ENCODE measurements at regions not wholly inside any gene's neighbourhood (a gene's known extent, or its start where the extent isn't known, plus 50 kb on each side); places are given as distances from the start of the nearest gene placed in this dataset.
"Not testable (repeated sequence)": the region's sequence is repeated elsewhere in the genome, so short reads cannot be mapped to it uniquely, and the experiment has no call there.

DNA sequence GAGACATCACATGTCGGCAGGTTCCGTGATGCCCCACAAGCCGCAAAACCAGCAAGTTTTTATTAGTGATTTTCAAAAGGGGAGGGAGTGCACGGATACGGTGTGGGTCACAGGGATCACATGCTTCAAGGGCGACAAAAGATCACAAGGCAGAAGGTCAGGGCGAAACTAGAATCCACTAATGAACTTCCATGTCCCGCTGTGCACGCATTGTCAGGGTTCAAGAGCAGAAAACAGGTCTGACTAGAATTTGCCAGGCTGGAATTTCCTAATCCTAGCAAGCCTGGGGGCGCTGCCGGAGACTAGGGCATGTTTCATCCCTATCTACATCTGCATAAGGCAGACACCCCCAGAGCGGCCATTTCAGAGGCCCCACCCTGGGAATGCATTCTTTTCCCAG is 225.2 kb downstream of the NPHP4 start:
- DNase-seq (ENCODE audit: low spot score): not testable (repeated sequence)

- DNase-seq (ENCODE audit: low spot score): no peak
These were observed 226.0 kb downstream of the NPHP4 start for GRCh38 chr1:5765997-5766913.

DNA sequence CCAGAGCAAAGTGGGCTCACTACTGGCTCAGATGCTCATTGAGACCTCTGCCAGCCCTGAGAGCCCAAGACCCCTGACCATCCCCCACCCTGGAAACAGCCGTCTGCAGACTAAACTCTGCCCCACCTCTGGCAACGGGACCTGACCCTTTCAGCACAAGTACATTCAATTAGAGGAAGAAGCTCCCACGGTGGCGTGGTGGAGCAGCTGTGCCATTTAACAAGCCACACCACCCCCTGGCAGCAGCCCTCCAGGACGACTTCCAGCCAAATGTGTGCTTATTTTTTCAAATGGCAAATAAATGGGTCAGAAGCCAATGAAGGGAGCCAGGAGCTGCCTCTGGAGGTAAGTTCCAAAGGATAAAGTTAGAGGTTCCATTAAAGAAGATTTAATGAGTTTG is 226.7 kb downstream of the NPHP4 start:
- DNase-seq (ENCODE audit: low spot score): no peak

GRCh38 chr1:5764959-5765358 is 227.3 kb downstream of the NPHP4 start:
- no peak for DNase-seq (ENCODE audit: low spot score)

DNA sequence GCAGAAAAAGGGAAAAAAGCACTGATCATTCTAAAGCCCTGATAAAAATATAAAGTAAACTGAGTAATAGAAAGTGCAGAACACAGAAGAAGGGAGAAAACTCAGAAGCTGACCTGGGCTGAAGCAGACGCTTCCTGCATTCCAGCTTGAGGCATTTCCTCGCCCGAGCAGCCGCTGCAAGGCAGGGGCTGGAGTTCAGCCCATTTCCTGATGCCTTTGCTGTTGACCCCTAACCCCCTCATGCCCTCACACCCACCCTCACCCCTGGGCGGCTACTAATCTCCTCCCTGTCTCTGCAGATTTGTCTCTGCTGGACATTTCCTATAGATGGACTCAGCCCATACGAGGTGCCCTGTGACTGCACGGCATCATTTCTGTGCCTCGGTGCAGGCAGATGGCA is 227.8 kb downstream of the NPHP4 start:
- DNase-seq (ENCODE audit: low spot score): peak; percentile 21

DNA sequence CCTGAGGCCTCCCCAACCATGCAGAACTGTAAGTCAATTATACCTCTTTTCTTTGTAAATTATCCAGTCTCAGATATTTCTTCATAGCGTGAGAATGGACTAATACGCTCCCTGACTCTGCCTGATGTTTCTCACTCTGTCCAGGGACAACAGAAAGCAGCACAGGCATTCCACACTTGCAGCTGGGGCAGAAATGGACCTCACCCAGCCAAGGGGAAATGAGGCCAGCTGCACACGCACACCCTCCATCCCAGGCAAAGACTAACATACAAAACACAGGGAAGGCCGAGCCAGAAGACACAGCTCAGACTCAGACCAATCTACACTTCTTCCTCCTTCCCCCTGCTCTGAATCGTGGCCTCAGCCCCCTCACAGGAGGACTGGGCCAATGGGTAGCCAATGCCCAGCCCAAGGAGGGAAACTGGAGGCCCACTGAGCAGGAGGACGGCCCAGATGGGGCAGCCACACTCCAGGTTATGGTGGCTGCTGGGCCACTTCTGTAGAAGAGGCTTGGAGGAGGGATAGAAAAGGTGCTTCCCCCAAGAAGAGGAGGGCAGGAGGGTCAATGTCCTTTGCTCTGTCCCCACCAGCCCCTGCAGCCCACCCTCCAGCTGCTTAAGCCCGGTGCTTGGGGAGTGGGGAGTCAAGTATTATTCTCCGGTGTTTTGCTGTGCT is 228.4 kb downstream of the NPHP4 start:
- DNase-seq (ENCODE audit: low spot score): no peak

DNA sequence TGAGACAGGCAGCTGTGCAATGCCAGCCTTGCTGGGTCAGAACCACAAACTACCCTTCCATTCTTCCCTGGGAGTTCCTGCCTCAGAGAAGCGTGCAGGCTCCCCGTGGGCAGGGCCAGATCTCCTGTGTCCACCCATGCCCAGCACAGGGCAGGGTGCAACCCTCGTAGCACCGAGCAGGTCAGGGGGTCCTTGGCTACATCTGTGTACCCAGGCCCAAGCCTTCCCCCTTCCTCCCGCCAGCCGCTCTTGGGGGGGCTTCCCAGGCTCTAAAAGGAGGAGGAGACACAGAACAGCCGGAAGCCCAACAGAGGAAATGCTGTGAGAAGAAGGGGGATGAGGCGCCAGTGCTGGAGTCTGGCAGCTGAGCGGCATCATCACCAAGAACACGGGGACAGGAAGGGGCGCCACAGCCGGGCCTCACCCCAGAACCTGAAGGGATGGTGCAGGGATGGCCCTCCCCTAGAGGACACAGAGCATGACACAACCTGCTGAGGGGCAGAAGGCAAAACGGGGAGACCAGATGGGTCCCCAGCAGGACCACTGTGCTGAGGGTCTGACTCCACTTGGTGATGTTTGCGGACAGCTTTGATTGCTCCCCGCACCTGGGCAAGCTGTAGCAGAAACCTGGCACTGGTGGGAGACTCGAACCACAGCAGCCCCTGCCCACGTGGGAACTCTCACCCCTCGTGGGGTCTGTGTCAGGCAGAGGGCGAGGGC is 233.2 kb downstream of the NPHP4 start:
- no peak for DNase-seq (ENCODE audit: low spot score)

DNA sequence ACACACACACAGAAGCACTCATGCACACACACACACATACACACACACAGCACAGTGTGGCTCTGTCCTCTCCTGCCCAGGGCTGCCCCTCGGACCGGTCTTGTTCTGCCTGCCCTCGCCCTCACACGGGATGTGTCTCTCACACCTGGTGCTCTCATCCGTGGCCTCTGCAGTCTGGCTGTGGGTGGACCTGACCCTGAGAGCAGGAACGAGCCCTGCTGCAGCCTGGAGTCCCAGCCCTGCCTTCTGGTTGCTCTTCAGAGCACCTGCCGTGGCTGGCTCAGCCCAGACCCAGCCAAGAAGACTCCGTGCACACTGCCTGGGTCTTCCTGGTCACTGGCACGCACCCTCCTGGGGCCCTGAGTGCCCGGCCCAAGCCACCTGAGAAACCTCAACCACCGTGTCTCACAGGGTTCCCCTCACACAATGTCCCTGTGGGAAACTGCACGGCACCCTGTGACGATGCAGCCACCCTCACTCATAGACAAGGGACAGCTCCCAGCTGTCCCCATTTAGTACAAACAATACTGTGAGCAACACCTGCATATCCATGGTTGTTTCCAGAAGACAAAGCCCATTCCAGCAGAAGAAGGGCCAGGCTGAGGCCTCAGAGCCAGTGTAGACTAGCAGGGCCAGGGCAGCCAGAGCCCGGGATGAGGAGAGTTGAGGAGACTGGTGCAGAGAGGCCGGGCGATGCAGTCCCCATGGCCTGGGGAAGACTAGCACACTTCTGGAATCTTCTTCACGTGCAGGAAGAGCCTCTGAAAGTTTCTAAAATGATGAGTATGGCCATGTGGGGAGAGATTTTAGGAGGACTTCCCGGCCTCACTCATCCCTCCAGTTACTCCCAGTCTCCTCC is 234.0 kb downstream of the NPHP4 start:
- DNase-seq (ENCODE audit: low spot score): no peak

GRCh38 chr1:5757187-5757805 is 234.9 kb downstream of the NPHP4 start:
- no peak for DNase-seq (ENCODE audit: low spot score)

DNA sequence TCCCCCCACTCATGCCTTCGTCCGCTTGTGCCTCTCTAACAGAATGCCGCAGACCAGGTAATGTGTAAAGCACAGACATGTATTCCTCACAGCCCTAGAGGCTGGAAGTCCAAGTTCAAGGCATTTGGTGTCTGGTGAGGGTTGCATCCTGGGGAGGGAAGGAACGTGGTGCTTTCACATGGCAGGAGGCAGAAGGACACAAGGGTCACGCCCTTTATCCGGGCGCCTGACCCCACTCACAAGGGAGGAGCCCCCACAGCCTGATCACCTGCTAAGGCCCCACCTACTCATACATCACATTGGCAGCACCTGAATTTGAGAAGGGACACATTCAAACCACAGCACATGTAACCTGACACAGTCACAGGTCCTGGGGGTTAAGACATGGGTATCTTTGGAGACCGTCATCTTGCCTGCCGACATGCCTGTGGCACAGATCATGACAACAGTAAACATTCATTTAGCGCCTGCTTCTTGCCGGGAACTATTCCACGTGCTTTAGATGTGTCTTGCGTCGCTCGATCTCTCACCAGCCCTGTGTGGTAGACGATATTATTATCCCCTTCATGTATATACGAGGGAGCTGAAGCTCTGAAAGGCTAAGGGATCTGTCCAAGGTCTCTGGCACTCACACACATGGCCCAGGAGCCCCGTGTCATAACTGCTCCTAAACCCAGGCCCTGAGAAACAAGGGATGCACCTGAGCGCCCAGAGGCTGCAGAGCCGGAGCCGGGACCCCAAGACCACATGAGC is 235.6 kb downstream of the NPHP4 start:
- no peak for DNase-seq (ENCODE audit: low spot score)

GRCh38 chr1:5755552-5756125 is 236.6 kb downstream of the NPHP4 start:
- DNase-seq (ENCODE audit: low spot score): no peak

DNA sequence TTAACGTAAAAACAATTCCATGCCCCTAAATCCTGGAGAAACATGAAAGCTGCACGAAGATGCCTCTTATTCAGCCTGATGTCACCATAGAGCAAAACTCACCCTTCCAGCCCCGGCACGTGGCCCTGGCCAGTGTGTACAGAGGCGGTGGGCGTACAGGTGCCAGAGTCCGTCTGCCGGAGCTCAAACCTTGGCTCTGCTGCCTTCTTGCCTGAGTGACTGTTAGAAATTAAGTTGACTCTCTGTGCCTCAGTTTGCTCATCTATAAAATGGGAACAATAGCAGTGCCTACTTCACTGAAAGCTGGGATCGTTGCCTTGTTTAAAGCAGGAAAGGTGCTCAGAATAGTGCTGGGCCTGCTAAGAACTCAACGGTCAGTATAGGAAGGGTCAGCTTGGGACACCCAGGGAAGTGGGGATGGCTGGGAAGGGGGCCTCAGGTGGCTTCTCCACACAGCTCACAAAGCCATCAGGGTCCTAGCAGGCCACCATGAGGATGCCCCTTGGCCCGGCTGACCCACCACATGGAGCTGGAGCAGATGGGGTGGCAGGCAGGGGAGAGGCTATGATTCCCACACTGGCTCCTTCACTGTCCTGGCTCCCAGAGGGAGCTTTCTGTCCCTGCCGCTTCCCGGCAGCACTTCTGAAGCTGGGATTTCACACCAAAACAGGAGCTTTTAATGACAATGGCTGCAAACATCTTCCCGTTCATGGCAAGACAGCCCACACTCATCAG is 237.2 kb downstream of the NPHP4 start:
- no peak for DNase-seq (ENCODE audit: low spot score)

DNA sequence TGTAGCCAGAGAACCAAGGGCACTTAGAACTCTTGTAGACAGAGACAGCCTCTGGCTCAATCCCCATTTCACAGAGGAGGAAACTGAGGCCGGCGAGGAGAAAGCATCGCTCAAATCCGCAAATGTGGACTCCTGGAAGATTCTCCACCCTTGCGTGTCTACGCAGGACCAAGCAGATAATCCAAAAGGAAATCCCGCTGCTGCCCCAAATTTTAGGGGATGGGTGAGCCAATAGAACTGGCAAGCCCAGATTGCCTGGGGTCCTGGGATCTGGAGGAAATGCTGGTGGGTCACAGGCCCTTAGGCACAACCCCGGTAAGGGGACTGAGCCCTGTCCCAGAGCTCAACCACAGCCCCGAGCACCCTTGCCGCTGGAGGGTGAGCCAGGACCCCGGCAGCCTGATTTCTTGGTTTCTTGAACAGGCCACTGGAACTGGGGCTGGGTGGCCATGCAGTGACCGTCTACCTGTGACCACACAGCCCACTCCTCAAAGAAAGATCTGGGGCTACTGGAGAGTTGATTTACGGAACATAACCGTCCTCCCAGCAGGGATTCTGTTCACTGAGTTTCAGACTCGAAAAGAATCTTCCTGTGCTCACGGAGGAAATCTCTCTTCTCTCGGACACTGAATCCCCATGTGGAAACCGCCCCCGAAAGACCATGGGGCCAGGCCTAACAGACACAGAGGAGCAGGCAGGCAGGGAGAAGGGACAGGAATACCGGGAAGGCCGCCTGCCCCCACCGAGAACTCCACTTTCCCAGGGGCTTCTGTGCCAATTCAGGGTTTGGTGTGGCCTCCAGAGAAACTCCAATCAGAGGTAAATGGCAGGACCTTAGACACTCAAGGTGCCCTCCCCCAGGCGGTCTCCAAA is 238.4 kb downstream of the NPHP4 start:
- DNase-seq (ENCODE audit: low spot score): no peak

GRCh38 chr1:5752746-5753548 is 239.3 kb downstream of the NPHP4 start:
- no peak for DNase-seq (ENCODE audit: low spot score)

- no peak for DNase-seq (ENCODE audit: low spot score)
These were observed 240.1 kb downstream of the NPHP4 start for GRCh38 chr1:5751833-5752745.

- no peak for DNase-seq (ENCODE audit: low spot score)
These were observed 241.1 kb downstream of the NPHP4 start for GRCh38 chr1:5751163-5751540.

Data from kidney capillary endothelial cell (primary cell).